Gastroesophageal sphincter (tissue), 4 donors: ENCODE measurements at regions not wholly inside any gene's neighbourhood (a gene's known extent, or its start where the extent isn't known, plus 50 kb on each side); places are given as distances from the start of the nearest gene placed in this dataset.

ENCODE experiments used
- ATAC-seq: fragments of 150-250 bp; one replicate; pipeline ENCODE4 v1.9.1; 2016; ENCODE audit warnings: mild to moderate bottlenecking, moderate library complexity
- H3K27ac ChIP-seq, 4 donors: fragments of 200-600 bp; sonication (generic) in 3 of 4; 1 replicate in 3 of 4; 2 replicates in 1 of 4; pipeline ENCODE4 v1.5.1; 2016 to 2019
- H3K27me3 ChIP-seq: fragments of 200-600 bp; sonication (generic); one replicate; pipeline ENCODE4 v1.5.1; 2019
- H3K36me3 ChIP-seq, 2 donors: fragments of 200-600 bp; sonication (generic); one replicate each; pipeline ENCODE4 v1.5.1; 2019; ENCODE audit warnings: control low read depth in 1 of 2
- H3K4me1 ChIP-seq, 3 donors: fragments of 200-600 bp; sonication (generic); 1 replicate in 2 of 3; 2 replicates in 1 of 3; pipeline ENCODE4 v1.5.1; 2016 to 2019; ENCODE audit warnings: control low read depth in 2 of 3
- H3K4me3 ChIP-seq, 2 donors: fragments of 200-600 bp; sonication (generic); one replicate each; pipeline ENCODE4 v1.5.1; 2019; ENCODE audit warnings: mild to moderate bottlenecking in 1 of 2, moderate library complexity in 1 of 2
- H3K9me3 ChIP-seq, 3 donors: fragments of 200-600 bp; sonication (generic); one replicate each; pipeline ENCODE4 v1.5.1; 2017 to 2019; ENCODE audit warnings: control low read depth in 2 of 3
- CTCF ChIP-seq, 4 experiments: fragments of 200-600 bp in 2 of 4; fragments of 450-650 bp in 2 of 4; sonication (generic) in 1 of 4; IDR thresholded peaks; one replicate each; pipeline ENCODE4 v1.5.1; 2017 to 2019; ENCODE audit warnings: antibody characterized with exemption in 4 of 4, mild to moderate bottlenecking in 2 of 4, moderate library complexity in 2 of 4
- EP300 ChIP-seq: sonication (generic); formaldehyde crosslinking; IDR thresholded peaks from one replicate; pipeline ENCODE4 v1.6.1; 2017; ENCODE audit warnings: antibody characterized with exemption, mild to moderate bottlenecking
- POLR2A ChIP-seq, 2 donors: fragments of 450-650 bp; IDR thresholded peaks; one replicate each; pipeline ENCODE4 v1.6.1; 2017; ENCODE audit warnings: antibody characterized with exemption in 2 of 2, mild to moderate bottlenecking in 2 of 2, moderate library complexity in 1 of 2
- POLR2AphosphoS5 ChIP-seq: sonication (generic); formaldehyde crosslinking; IDR thresholded peaks from one replicate; pipeline ENCODE4 v1.6.1; 2017; ENCODE audit warnings: antibody characterized with exemption
- WGBS, 2 donors: methylation state at CpG; one replicate each; pipeline ENCODE4 v1.1.5; 2018; ENCODE audit warnings: low coverage in 1 of 2; 5-methylcytosine and 5-hydroxymethylcytosine counted together

GRCh38 chr5:116360008-116360853 lies 214.4 kb downstream of the SEMA6A start:
- peak; percentile 55 for ATAC-seq
- Histone ChIP-seq H3K9me3 (peaks cover 0 to 4% (median 0%) of the 10 kb centered on the region in 3 donors), H3K4me1 (peaks cover 0 to 36% (median 12%) of the 10 kb centered on the region in 3 donors), H3K27me3 (no peaks in the 10 kb centered on the region), H3K4me3 (peak overlapping the region in 1 of 2 donors; percentile 18), H3K27ac (peak overlapping the region in 3 of 4 donors; percentile 22 to 72 (median 60)), H3K36me3 (no peaks in the 10 kb centered on the region)
- TF ChIP-seq POLR2AphosphoS5 (peak; percentile 63), CTCF (IDR thresholded peaks at IDR 0.05) (no peak)
- 30 to 41% methylated on average over 4 to 7 of the region's 7 CpGs for WGBS, 2 donors

GRCh38 chr5:116359592-116359991 lies 215.0 kb downstream of the SEMA6A start:
- ATAC-seq = no peak
- Histone ChIP-seq H3K4me3 (no peak overlapping the region), H3K36me3 (no peaks in the 10 kb centered on the region), H3K9me3 (peaks cover 0 to 11% (median 0%) of the 10 kb centered on the region in 3 donors), H3K27ac (peak overlapping the region in 2 of 4 donors; percentile 60 to 72), H3K27me3 (no peaks in the 10 kb centered on the region), H3K4me1 (peaks cover 0 to 36% (median 12%) of the 10 kb centered on the region in 3 donors)
- whole genome bisulfite sequencing, 2 donors = 73 to 80% methylated on average over 1 of the region's 1 CpG
- TF ChIP-seq POLR2AphosphoS5 (no peak), EP300 (no peak), POLR2A (IDR thresholded peaks at IDR 0.05) (no peak), CTCF (IDR thresholded peaks at IDR 0.05) (no peak)

GRCh38 chr5:116358911-116359418 lies 215.7 kb downstream of the SEMA6A start:
- no peak overlapping the region for H3K4me3 ChIP-seq
- 64% methylated on average over 1 of the region's 1 CpG; no CpG with 5 or more reads in 1 of the 2 donors for WGBS, 2 donors
- TF ChIP-seq POLR2AphosphoS5 (no peak), POLR2A (IDR thresholded peaks at IDR 0.05) (no peak), EP300 (no peak), CTCF (IDR thresholded peaks at IDR 0.05) (no peak)
- peaks cover 0 to 16% (median 0%) of the 10 kb centered on the region in 3 donors for H3K9me3 ChIP-seq
- H3K36me3 ChIP-seq = no peaks in the 10 kb centered on the region
- no peak overlapping the region for H3K27ac ChIP-seq
- ATAC-seq = no peak
- peaks cover 0 to 36% (median 12%) of the 10 kb centered on the region in 3 donors for H3K4me1 ChIP-seq
- no peaks in the 10 kb centered on the region for H3K27me3 ChIP-seq

GRCh38 chr5:116358015-116358523 lies 216.6 kb downstream of the SEMA6A start:
- TF ChIP-seq POLR2AphosphoS5 = no peak
- TF ChIP-seq EP300 = no peak
- no peak for TF ChIP-seq CTCF (IDR thresholded peaks at IDR 0.05)
- no peak for TF ChIP-seq POLR2A (IDR thresholded peaks at IDR 0.05)
- H3K9me3 ChIP-seq = peaks cover 0 to 17% (median 0%) of the 10 kb centered on the region in 3 donors
- peaks cover 0 to 36% (median 12%) of the 10 kb centered on the region in 3 donors for H3K4me1 ChIP-seq
- ATAC-seq = no peak
- H3K27me3 ChIP-seq = no peaks in the 10 kb centered on the region
- no peak overlapping the region for H3K27ac ChIP-seq
- no peak overlapping the region for H3K4me3 ChIP-seq
- H3K36me3 ChIP-seq = no peaks in the 10 kb centered on the region
